Transverse colon (tissue), 4 donors: ENCODE measurements at regions not wholly inside any gene's neighbourhood (a gene's known extent, or its start where the extent isn't known, plus 50 kb on each side); places are given as distances from the start of the nearest gene placed in this dataset.
"Not testable (repeated sequence)": the region's sequence is repeated elsewhere in the genome, so short reads cannot be mapped to it uniquely, and the experiment has no call there.

Experiments used
- DNase-seq: peaks from one replicate; pipeline ENCODE4 v3.0.0-alpha.2; 2019
- H3K27ac ChIP-seq, 4 donors: fragments of 200-600 bp; sonication (generic); 2 replicates each; pipeline ENCODE4 v1.5.1; 2016 to 2018; ENCODE audit warnings: inconsistent platforms in 4 of 4
- H3K27me3 ChIP-seq: fragments of 200-600 bp; sonication (generic); 2 replicates; pipeline ENCODE4 v1.5.1; 2017; ENCODE audit warnings: inconsistent platforms
- H3K36me3 ChIP-seq, 4 donors: fragments of 200-600 bp; sonication (generic); 2 replicates each; pipeline ENCODE4 v1.5.1; 2017 to 2019; ENCODE audit warnings: inconsistent platforms in 4 of 4
- H3K4me1 ChIP-seq, 4 donors: fragments of 200-600 bp; sonication (generic); 2 replicates each; pipeline ENCODE4 v1.5.1; 2017 to 2020; ENCODE audit warnings: inconsistent platforms in 4 of 4
- H3K4me3 ChIP-seq, 4 donors: fragments of 200-600 bp; sonication (generic); 1 replicate in 1 of 4; 2 replicates in 3 of 4; pipeline versions ENCODE4 v1.5.1 to v1.6.1; 2017 to 2019; ENCODE audit warnings: inconsistent platforms in 4 of 4
- H3K9me3 ChIP-seq, 2 donors: fragments of 200-600 bp; sonication (generic); 2 replicates each; pipeline ENCODE4 v1.5.1; 2017 to 2019; ENCODE audit warnings: inconsistent platforms in 2 of 2
- EP300 ChIP-seq: sonication (generic); formaldehyde crosslinking; IDR thresholded peaks from one replicate; pipeline ENCODE4 v1.6.1; 2017; ENCODE audit warnings: antibody characterized with exemption, low read depth
- POLR2A ChIP-seq: fragments of 450-650 bp; IDR thresholded peaks from one replicate; pipeline ENCODE4 v1.6.1; 2016; ENCODE audit warnings: antibody characterized with exemption, mild to moderate bottlenecking, moderate library complexity
- POLR2AphosphoS5 ChIP-seq, 3 donors: sonication (generic); formaldehyde crosslinking; IDR thresholded peaks; one replicate each; pipeline ENCODE4 v1.6.1; 2016; ENCODE audit warnings: antibody characterized with exemption in 3 of 3
- WGBS, 2 donors: methylation state at CpG; one replicate each; pipeline ENCODE4 v1.1.5; 2018; ENCODE audit warnings: low coverage in 1 of 2; 5-methylcytosine and 5-hydroxymethylcytosine counted together
- in situ Hi-C, 4 donors: fragments of 200-750 bp; cut with MboI; loops; one replicate each; pipeline versions ENCODE4 v1.15.0 to v1.15.1; 2017; ENCODE audit warnings: low sequenced_read_pairs in 3 of 4, low pct_ligation_motif_present in 1 of 4, low pct_unique_long_range_greater_than_20kb in 1 of 4
- intact Hi-C: fragments of 100-400 bp; cut with DNase I; formaldehyde crosslinking; loops from one replicate; pipeline ENCODE4 v1.15.1; 2023; ENCODE audit warnings: low total_unique reads
- TF ChIP-seq, protein P1 (sequence below), 5 experiments: fragments of 200-600 bp in 3 of 5; fragments of 450-650 bp in 2 of 5; sonication (generic) in 3 of 5; IDR thresholded peaks; 1 replicate in 2 of 5; 2 replicates in 3 of 5; pipeline ENCODE4 v1.5.1; 2016 to 2017; ENCODE audit warnings: antibody characterized with exemption in 5 of 5, inconsistent platforms in 3 of 5, mild to moderate bottlenecking in 2 of 5, moderate library complexity in 1 of 5

DNA sequence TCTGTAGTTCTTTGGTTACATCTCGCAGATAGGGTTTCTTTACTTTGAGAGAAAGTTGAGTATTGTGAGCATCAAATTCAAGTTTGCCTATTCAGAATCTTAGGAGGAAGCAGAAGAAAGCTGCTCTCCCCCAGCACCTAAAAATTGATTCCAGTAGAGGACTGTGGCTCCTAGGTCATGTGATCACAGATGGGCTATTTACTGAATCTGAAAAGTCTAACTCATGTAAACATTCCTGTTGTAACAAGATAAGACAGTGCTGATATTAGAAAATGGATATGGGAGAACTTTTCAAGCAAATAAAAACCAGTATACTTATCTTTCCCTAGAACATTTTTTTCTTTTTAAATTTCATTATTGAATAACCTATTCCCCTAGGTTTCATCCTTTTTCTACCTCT lies 308.4 kb upstream of the SLITRK3 start:
- Histone ChIP-seq H3K36me3 (no peaks in the 10 kb centered on the region), H3K4me1 (peaks cover 3 to 46% (median 22%) of the 10 kb centered on the region in 4 donors), H3K27me3 (no peaks in the 10 kb centered on the region), H3K27ac (peak overlapping the region in 2 of 4 donors; percentile 68 to 78), H3K4me3 (no peak overlapping the region), H3K9me3 (no peaks in the 10 kb centered on the region)
- TF ChIP-seq POLR2AphosphoS5 (IDR thresholded peaks at IDR 0.05) = no peak
- TF ChIP-seq POLR2A = no peak
- TF ChIP-seq, protein P1, sequence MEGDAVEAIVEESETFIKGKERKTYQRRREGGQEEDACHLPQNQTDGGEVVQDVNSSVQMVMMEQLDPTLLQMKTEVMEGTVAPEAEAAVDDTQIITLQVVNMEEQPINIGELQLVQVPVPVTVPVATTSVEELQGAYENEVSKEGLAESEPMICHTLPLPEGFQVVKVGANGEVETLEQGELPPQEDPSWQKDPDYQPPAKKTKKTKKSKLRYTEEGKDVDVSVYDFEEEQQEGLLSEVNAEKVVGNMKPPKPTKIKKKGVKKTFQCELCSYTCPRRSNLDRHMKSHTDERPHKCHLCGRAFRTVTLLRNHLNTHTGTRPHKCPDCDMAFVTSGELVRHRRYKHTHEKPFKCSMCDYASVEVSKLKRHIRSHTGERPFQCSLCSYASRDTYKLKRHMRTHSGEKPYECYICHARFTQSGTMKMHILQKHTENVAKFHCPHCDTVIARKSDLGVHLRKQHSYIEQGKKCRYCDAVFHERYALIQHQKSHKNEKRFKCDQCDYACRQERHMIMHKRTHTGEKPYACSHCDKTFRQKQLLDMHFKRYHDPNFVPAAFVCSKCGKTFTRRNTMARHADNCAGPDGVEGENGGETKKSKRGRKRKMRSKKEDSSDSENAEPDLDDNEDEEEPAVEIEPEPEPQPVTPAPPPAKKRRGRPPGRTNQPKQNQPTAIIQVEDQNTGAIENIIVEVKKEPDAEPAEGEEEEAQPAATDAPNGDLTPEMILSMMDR (IDR thresholded peaks at IDR 0.05) = no peak
- TF ChIP-seq EP300 = no peak
- WGBS, 2 donors = 86 to 92% methylated on average over 1 of the region's 1 CpG
- intact Hi-C loops = no loop called here
- in situ Hi-C loops = no loop called here
- DNase-seq = no peak

- TF ChIP-seq EP300 (no peak), POLR2AphosphoS5 (IDR thresholded peaks at IDR 0.05) (no peak), POLR2A (no peak)
- TF ChIP-seq, protein P1 (IDR thresholded peaks at IDR 0.05) = no peak
- no peak for DNase-seq
- intact Hi-C loops = no loop called here
- no peaks in the 10 kb centered on the region for H3K27me3 ChIP-seq
- H3K27ac ChIP-seq = no peak overlapping the region
- in situ Hi-C loops = no loop called here
- H3K9me3 ChIP-seq = no peaks in the 10 kb centered on the region
- WGBS, 2 donors = 50 to 68% methylated on average over 2 to 4 of the region's 4 CpGs
- H3K36me3 ChIP-seq = no peaks in the 10 kb centered on the region
- no peak overlapping the region for H3K4me3 ChIP-seq
- peaks cover 3 to 46% (median 22%) of the 10 kb centered on the region in 4 donors for H3K4me1 ChIP-seq
Measured at GRCh38 chr3:165503825-165504224, 307.6 kb upstream of the SLITRK3 start.

GRCh38 chr3:165503346-165503745 lies 307.2 kb upstream of the SLITRK3 start:
- H3K4me3 ChIP-seq = no peak overlapping the region
- no peaks in the 10 kb centered on the region for H3K36me3 ChIP-seq
- no peak overlapping the region for H3K27ac ChIP-seq
- H3K9me3 ChIP-seq = no peaks in the 10 kb centered on the region
- no peak for DNase-seq
- no peak for TF ChIP-seq EP300
- TF ChIP-seq, protein P1 (IDR thresholded peaks at IDR 0.05) = no peak
- TF ChIP-seq POLR2AphosphoS5 (IDR thresholded peaks at IDR 0.05) = no peak
- no peak for TF ChIP-seq POLR2A
- no peaks in the 10 kb centered on the region for H3K27me3 ChIP-seq
- H3K4me1 ChIP-seq = peaks cover 3 to 46% (median 22%) of the 10 kb centered on the region in 4 donors
- in situ Hi-C loops (no loop called here), intact Hi-C loops (no loop called here)

DNA sequence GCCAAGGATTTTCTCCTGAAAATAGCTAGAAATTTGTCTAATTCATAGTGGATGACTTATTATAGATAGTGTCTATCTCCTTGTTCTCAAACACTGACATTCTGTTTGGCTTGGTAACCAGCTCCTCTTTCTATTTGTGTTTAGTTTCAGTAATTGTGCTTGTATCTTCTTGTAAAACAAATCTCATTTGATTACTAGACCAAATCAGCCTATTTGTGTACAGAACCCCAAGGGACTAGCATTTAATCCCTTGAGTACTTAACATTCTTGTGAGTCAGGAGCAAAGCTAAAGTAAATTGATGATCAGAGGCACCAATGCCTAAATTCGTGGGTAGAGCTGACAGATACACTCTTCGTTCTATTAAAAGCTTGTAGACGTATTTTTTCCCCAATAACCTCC lies 306.5 kb upstream of the SLITRK3 start:
- H3K9me3 ChIP-seq = no peaks in the 10 kb centered on the region
- no peak for TF ChIP-seq EP300
- no peak for TF ChIP-seq POLR2AphosphoS5 (IDR thresholded peaks at IDR 0.05)
- TF ChIP-seq POLR2A = no peak
- TF ChIP-seq, protein P1 (IDR thresholded peaks at IDR 0.05) = no peak
- no peak for DNase-seq
- H3K27me3 ChIP-seq = no peaks in the 10 kb centered on the region
- in situ Hi-C loops (no loop called here), intact Hi-C loops (no loop called here)
- WGBS, 2 donors = 61 to 75% methylated on average over 3 of the region's 3 CpGs
- H3K27ac ChIP-seq = no peak overlapping the region
- peaks cover 3 to 46% (median 22%) of the 10 kb centered on the region in 4 donors for H3K4me1 ChIP-seq
- no peak overlapping the region for H3K4me3 ChIP-seq
- H3K36me3 ChIP-seq = no peaks in the 10 kb centered on the region

DNA sequence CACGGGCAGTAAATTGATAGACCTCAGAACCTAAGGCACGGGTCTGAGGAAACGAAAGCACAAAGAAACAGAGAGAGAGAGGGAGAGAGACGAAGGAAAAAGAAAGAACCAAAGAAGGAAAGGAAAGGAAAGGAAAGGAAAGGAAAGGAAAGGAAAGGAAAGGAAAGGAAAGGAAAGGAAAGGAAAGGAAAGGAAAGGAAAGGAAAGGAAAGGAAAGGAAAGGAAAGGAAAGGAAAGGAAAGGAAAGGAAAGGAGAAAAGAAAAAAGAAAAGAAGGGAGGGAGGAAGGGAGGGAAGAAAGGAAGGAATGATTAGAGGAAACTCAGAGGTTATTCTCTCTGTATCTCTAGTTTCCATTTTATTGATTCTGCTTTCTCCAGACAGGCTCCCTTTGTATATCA lies 302.6 kb upstream of the SLITRK3 start:
- WGBS, 2 donors = 92 to 93% methylated on average over 2 to 4 of the region's 4 CpGs
- DNase-seq, in situ Hi-C loops, H3K4me3 ChIP-seq, H3K9me3 ChIP-seq, H3K27me3 ChIP-seq, H3K27ac ChIP-seq, H3K36me3 ChIP-seq, intact Hi-C loops: not testable (repeated sequence)
- H3K4me1 ChIP-seq = peaks cover 2 to 14% (median 6%) of the 10 kb centered on the region in 4 donors
